NCI-H1436 treated with DMSO at 0.1 percent for 48 hours (cell line): ENCODE measurements at regions not wholly inside any gene's neighbourhood (a gene's known extent, or its start where the extent isn't known, plus 50 kb on each side); places are given as distances from the start of the nearest gene placed in this dataset.

ENCODE experiments used
- DNase-seq: peaks from one replicate; lab custom pipeline; 2025; lab: John Stamatoyannopoulos, UW

- DNase-seq: no peak
Observed at GRCh38 chr12:91577586-91578539, 395.2 kb upstream of the DCN start.

GRCh38 chr12:91576432-91576831, 393.8 kb upstream of the DCN start:
- no peak for DNase-seq

GRCh38 chr12:91575630-91576029, 393.0 kb upstream of the DCN start:
- no peak for DNase-seq

- DNase-seq: no peak
Observed at GRCh38 chr12:91574975-91575374, 392.4 kb upstream of the DCN start.

DNA sequence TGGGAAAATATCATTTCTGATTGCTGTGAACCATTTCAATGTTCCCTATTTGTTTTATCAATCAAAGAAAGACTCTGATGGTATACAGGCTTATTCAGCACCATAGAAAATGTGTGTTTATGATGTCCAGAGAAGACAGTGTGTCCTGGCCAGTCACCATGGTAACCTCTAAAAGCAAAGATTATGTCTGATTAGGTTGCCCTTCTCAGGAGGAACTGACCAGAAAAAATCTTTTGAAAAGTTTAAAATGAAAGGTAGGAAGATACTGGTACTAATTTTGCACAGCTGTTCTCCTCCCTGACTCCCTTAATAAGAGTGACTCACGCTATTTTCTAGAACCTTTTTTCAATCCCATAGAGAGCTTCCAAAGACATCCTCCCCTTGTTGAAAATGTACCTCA, 391.8 kb upstream of the DCN start:
- no peak for DNase-seq

DNA sequence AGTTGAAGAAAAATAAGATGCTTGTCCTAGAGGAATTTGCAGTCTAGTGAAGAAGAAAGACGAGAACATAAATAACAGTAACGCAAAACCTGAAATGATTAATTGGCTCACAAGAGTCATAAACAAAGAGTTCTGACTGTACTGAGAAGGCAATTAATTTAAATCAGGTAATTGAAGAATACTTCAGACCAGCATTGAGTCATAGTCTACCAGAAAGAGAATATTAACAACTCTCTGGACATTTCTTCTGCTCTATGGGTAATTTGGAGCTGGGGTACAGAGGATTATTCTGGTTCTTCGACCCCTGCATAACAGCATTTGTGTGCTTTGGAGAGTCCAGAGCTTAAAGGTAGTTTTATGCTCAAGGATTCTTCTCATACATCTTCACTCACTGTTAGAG, 390.3 kb upstream of the DCN start:
- no peak for DNase-seq

DNA sequence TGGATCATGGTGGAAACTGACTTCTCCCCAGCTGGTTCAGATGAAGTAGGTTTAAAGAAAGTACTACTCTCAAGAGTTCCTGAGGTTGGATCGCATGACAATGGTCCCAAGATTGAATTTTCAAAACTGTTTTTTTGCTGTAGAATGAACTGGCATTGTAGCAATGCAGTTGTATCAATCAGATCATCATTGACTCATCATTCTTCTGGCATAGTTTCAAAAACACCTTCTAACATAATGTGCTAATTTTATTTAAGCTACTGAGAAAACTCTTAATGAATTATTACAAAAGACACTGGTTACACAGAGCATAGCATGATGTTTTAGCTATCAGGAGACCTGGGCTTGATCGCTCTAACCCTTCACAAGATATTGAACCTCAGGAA, 384.5 kb upstream of the DCN start:
- DNase-seq: no peak

GRCh38 chr12:91566328-91567099, 383.9 kb upstream of the DCN start:
- no peak for DNase-seq

GRCh38 chr12:91565846-91566245, 383.2 kb upstream of the DCN start:
- DNase-seq: no peak

DNA sequence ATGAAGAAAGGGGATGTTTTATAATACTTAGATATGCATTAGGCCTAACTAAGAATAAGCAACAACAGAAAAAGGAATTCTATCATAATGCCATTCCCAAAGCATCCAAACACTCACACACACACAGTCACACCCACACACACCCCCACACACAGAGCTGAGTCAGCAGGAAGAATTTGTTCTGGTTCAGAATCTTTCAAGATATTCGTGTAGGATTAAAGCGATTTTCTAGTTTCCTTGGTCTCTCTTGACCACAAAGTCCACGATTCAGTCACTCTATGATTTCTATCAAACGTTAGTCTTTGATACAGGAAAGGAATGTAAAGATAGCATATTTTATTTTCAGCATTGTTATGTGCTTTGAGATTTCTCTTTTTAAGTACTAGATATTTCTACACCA, 382.6 kb upstream of the DCN start:
- no peak for DNase-seq

GRCh38 chr12:91563011-91563765, 380.6 kb upstream of the DCN start:
- no peak for DNase-seq

- DNase-seq: no peak
Observed at GRCh38 chr12:91562476-91562875, 379.9 kb upstream of the DCN start.

- DNase-seq: no peak
Observed at GRCh38 chr12:91561958-91562325, 379.3 kb upstream of the DCN start.

- DNase-seq: no peak
Observed at GRCh38 chr12:91561301-91561957, 378.8 kb upstream of the DCN start.

DNA sequence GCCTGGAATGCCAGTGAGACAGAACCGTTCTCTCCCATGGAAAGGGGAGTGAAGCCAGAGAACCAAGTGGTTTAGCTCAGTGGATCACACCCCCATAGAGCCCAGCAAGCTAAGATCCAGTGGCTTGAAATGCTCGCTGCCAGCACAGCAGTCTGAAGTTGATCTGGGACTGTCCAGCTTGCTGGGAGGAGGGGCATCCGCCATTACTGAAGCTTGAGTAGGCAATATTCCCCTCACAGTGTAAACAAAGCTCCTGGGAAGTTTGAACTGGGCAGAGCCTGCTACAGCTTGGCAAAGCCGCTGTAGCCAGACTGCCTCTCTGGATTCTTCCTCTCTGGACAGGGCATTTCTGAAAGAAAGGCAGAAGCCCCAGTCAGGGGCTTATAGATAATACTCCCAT, 374.3 kb upstream of the DCN start:
- DNase-seq: no peak

DNA sequence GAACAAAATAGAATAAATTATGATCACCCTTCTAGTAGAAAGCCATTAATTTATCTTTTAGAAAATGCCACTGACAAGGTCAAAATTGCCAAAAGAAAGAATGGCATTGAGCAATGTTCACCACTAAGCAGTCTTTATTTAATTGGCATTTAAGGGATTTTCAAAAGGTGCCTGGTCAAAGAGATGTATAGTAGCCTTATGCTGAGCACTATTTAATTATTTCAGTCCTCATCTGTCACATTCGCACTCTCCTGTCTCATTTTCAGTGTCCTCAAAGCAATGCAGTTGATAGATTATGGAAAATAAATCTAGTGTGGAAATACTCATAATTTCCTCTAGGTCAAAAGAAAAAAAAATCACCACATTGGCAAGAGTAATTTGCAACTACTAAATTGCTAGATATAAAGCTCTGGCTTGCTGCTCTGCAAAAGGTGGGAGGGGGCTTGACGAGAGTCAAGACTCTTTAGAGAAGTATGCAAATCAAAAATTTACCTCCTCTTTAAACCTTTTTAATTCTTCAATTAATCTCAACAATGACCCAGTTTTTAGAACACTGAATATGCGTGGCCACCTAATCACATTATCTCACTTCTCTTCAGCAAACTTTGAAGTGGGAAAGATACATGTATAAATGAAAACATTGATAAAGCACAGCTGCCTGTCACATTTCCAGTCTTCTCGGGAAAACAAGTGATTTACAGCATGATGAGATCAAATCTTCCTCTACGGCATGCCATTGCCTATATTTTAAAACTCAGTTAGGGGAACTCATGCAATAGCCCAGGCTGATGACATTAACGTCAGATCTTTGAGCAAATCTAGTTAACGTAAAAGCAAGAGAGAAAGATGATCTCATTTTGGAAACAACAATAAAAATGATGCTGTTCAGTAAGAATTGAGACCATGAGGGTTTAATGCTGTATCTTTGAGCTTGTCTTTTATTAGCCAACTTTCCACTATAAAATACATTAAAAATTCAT, 373.1 kb upstream of the DCN start:
- DNase-seq: no peak

GRCh38 chr12:91551927-91552326, 369.3 kb upstream of the DCN start:
- DNase-seq: no peak

DNA sequence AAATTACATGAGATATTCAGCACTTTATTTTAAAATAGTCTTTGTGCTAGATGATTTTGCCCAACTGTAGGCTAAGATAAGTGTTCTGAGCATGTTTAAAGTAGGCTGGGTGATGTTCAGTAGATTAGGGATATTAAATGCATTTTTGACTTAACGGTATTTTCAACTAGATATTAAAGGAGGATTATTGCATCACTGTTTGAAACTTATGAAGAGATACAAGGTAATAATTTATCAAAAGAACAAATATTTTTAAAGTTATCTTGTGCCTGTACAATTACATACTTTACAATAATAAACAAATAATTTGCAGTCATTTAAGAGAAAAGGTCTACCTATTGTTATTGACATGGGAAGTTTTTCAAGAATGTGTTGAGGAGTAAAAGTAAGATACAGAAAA, 368.6 kb upstream of the DCN start:
- DNase-seq: no peak

DNA sequence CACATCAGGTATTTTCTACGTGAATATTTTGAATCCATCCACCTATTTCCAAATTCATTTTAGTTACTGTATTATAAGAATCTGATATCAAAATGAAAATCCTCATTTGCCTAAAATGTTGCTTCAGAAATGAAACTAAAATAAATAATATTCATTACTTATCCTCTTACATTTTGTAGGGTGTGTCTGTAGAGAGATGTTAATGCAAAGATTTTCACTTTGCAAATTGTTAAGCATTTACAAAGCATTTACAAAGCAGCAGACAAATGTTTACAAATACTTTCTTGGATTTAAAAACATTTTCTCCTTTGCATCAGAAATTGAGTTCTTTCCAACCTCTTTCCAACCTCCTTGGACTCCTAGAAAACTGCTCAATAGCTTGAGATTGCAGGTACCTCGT, 360.0 kb upstream of the DCN start:
- no peak for DNase-seq

GRCh38 chr12:91542067-91542466, 359.4 kb upstream of the DCN start:
- DNase-seq: peak; percentile 1

GRCh38 chr12:91538418-91538817, 355.8 kb upstream of the DCN start:
- DNase-seq: no peak
